HCT116 (cell line): ENCODE measurements at regions not wholly inside any gene's neighbourhood (a gene's known extent, or its start where the extent isn't known, plus 50 kb on each side); places are given as distances from the start of the nearest gene placed in this dataset.

Source experiments
- ATAC-seq: fragments of 200-7000 bp; cut with Tn5 transposase; 2 replicates; pipeline ENCODE4 v1.9.1; 2020; ENCODE audit warnings: mild to moderate bottlenecking, moderate library complexity
- BruUV-seq: library from RNA; stranded (reverse); fragments of 400-500 nt; replicated peaks from 2 replicates; lab custom pipeline; 2021; lab: Mats Ljungman, UMichigan
- CTCF ChIA-PET: fragments of 300-600 bp; sonication (Branson Sonifier 250); formaldehyde crosslinking; loops from one replicate; lab custom pipeline; 2021; ENCODE audit warnings: antibody characterized with exemption; lab: Charles Lee
- POLR2A ChIA-PET: fragments of 300-600, 350-600 bp; sonication (Branson Sonifier 250); formaldehyde crosslinking; loops from one replicate; lab custom pipeline; 2021; ENCODE audit warnings: antibody characterized with exemption; lab: Charles Lee
- RAD21 ChIA-PET, 2 experiments: fragments of 300-600 bp; sonication (Branson Sonifier 250); formaldehyde crosslinking; loops; one replicate each; lab custom pipeline; 2023; ENCODE audit warnings: low total read pairs in 2 of 2; ENCODE audit not compliant: uncharacterized antibody in 2 of 2, unreplicated experiment in 2 of 2, low non-redundant PET in 1 of 2; lab: Charles Lee
- DNase-seq: peaks from one replicate; pipeline ENCODE4 v3.0.0-alpha.2; 2010; ENCODE audit warnings: low read depth, low spot score
- H2AFZ ChIP-seq: fragments of 200-600 bp; shearing (Covaris generic), sonication (generic); 2 replicates; pipeline ENCODE4 v1.6.1; 2017; ENCODE audit warnings: low read depth, mixed run types, mixed read lengths, antibody characterized with exemption, low read length; ENCODE audit not compliant: poor library complexity, severe bottlenecking
- H3K27ac ChIP-seq: 2 replicates; pipeline ENCODE4 v1.5.1; 2012; ENCODE audit warnings: low read depth, low read length
- H3K27me3 ChIP-seq: fragments of 200-600 bp; sonication (generic); 2 replicates; pipeline ENCODE4 v1.6.1; 2016; ENCODE audit warnings: mixed run types, low read length, mixed read lengths; ENCODE audit not compliant: insufficient read depth
- H3K36me3 ChIP-seq, 2 experiments: fragments of 200-500 bp in 1 of 2; fragments of 200-600 bp in 1 of 2; sonication (Bioruptor generic) in 1 of 2; sonication (generic) in 1 of 2; 2 replicates each; pipeline versions ENCODE4 v1.5.1 to v1.6.1; 2014 to 2016; ENCODE audit warnings: low read length in 2 of 2, inconsistent platforms in 1 of 2, mixed read lengths in 1 of 2, mixed run types in 1 of 2; ENCODE audit not compliant: insufficient read depth in 2 of 2, control insufficient read depth in 1 of 2
- H3K4me1 ChIP-seq, 2 experiments: fragments of 200-600 bp in 1 of 2; sonication (generic) in 1 of 2; 2 replicates each; pipeline versions ENCODE4 v1.5.1 to v1.6.1; 2012 to 2017; ENCODE audit warnings: low read length in 2 of 2, inconsistent platforms in 1 of 2, mild to moderate bottlenecking in 1 of 2, mixed read lengths in 1 of 2, mixed run types in 1 of 2, moderate library complexity in 1 of 2; ENCODE audit not compliant: insufficient read depth in 2 of 2, control insufficient read depth in 1 of 2
- H3K4me2 ChIP-seq: fragments of 200-600 bp; sonication (generic); 2 replicates; pipeline ENCODE4 v1.6.1; 2017; ENCODE audit warnings: mixed run types, low read length, mixed read lengths
- H3K4me3 ChIP-seq, 2 experiments: fragments of 200-600 bp in 1 of 2; sonication (generic) in 1 of 2; replicated peaks in 1 of 2; 2 replicates each; pipeline ENCODE4 v1.5.1; 2011 to 2016; ENCODE audit warnings: low read length in 2 of 2, control low read depth in 1 of 2, low read depth in 1 of 2, mild to moderate bottlenecking in 1 of 2, mixed read lengths in 1 of 2, mixed run types in 1 of 2
- H3K79me2 ChIP-seq: fragments of 200-600 bp; sonication (generic); 2 replicates; pipeline ENCODE4 v1.6.1; 2017; ENCODE audit warnings: mild to moderate bottlenecking, mixed run types, low read length, moderate library complexity, mixed read lengths; ENCODE audit not compliant: insufficient read depth
- H3K9ac ChIP-seq: fragments of 200-600 bp; sonication (generic); 2 replicates; pipeline ENCODE4 v1.6.1; 2016; ENCODE audit warnings: low read length, mixed read lengths
- H3K9me2 ChIP-seq: fragments of 200-600 bp; sonication (generic), shearing (Covaris generic); 2 replicates; pipeline ENCODE4 v1.6.1; 2017; ENCODE audit warnings: mixed run types, mild to moderate bottlenecking, moderate library complexity; ENCODE audit not compliant: insufficient read depth
- H3K9me3 ChIP-seq, 2 experiments: fragments of 200-500 bp in 1 of 2; fragments of 200-600 bp in 1 of 2; sonication (Bioruptor generic) in 1 of 2; sonication (generic) in 1 of 2; 2 replicates each; pipeline ENCODE4 v1.6.1; 2014 to 2017; ENCODE audit warnings: low read length in 2 of 2, mixed read lengths in 2 of 2, inconsistent platforms in 1 of 2, low read depth in 1 of 2, mild to moderate bottlenecking in 1 of 2, mixed run types in 1 of 2, moderate library complexity in 1 of 2; ENCODE audit not compliant: control insufficient read depth in 1 of 2, insufficient read depth in 1 of 2
- H4K20me1 ChIP-seq: fragments of 200-600 bp; sonication (generic), shearing (Covaris generic); 2 replicates; pipeline ENCODE4 v1.6.1; 2017; ENCODE audit warnings: mixed run types, mild to moderate bottlenecking, moderate library complexity; ENCODE audit not compliant: insufficient read depth
- ATF3 ChIP-seq: IDR thresholded peaks from 2 replicates; pipeline ENCODE4 v1.6.1; 2012
- CBX3 ChIP-seq: IDR thresholded peaks from 2 replicates; pipeline ENCODE4 v1.6.1; 2012; ENCODE audit warnings: low read depth
- CEBPB ChIP-seq: IDR thresholded peaks from 2 replicates; pipeline ENCODE4 v1.6.1; 2012; ENCODE audit warnings: low read depth
- CTCF ChIP-seq, 3 experiments: fragments of 200-600 bp in 1 of 3; sonication (generic) in 1 of 3; IDR thresholded peaks in 2 of 3; conservative IDR thresholded peaks in 1 of 3; 2 replicates each; pipeline ENCODE4 v1.5.1; 2012 to 2017; ENCODE audit warnings: low read depth in 2 of 3, low read length in 2 of 3, antibody characterized with exemption in 1 of 3, borderline replicate concordance in 1 of 3, control low read depth in 1 of 3, mild to moderate bottlenecking in 1 of 3, mixed read lengths in 1 of 3, mixed run types in 1 of 3, moderate library complexity in 1 of 3; ENCODE audit not compliant: insufficient read depth in 1 of 3
- EGR1 ChIP-seq: IDR thresholded peaks from 2 replicates; pipeline ENCODE4 v1.6.1; 2012; ENCODE audit warnings: low read depth
- ELF1 ChIP-seq: IDR thresholded peaks from 2 replicates; pipeline ENCODE4 v1.6.1; 2012; ENCODE audit warnings: low read depth, borderline replicate concordance
- EZH2 ChIP-seq: fragments of 200-600 bp; sonication (generic); IDR thresholded peaks from 2 replicates; pipeline ENCODE4 v1.6.1; 2017; ENCODE audit warnings: antibody characterized with exemption, mixed run types
- FOSL1 ChIP-seq: IDR thresholded peaks from 2 replicates; pipeline ENCODE4 v1.6.1; 2012; ENCODE audit warnings: low read depth
- JUND ChIP-seq: IDR thresholded peaks from 2 replicates; pipeline ENCODE4 v1.6.1; 2012
- POLR2A ChIP-seq: IDR thresholded peaks from 2 replicates; pipeline ENCODE4 v1.7.0; 2011; ENCODE audit warnings: borderline replicate concordance; ENCODE audit not compliant: insufficient read depth, insufficient read length; ENCODE audit errors: extremely low read depth
- POLR2AphosphoS5 ChIP-seq: IDR thresholded peaks from 2 replicates; pipeline ENCODE4 v1.6.1; 2011; ENCODE audit warnings: mild to moderate bottlenecking, low read depth, low read length, moderate library complexity
- RAD21 ChIP-seq: IDR thresholded peaks from 2 replicates; pipeline ENCODE4 v1.6.1; 2012; ENCODE audit warnings: low read depth, mild to moderate bottlenecking
- REST ChIP-seq: IDR thresholded peaks from 2 replicates; pipeline ENCODE4 v1.6.1; 2012; ENCODE audit warnings: low read depth
- SIN3A ChIP-seq: IDR thresholded peaks from 2 replicates; pipeline ENCODE4 v1.6.1; 2012; ENCODE audit warnings: low read depth
- SP1 ChIP-seq: IDR thresholded peaks from 2 replicates; pipeline ENCODE4 v1.6.1; 2012; ENCODE audit warnings: low read depth
- TCF7L2 ChIP-seq: IDR thresholded peaks from 2 replicates; pipeline ENCODE4 v1.7.0; 2011; ENCODE audit warnings: borderline replicate concordance, inconsistent platforms; ENCODE audit not compliant: insufficient read depth, insufficient read length; ENCODE audit errors: extremely low read depth
- YY1 ChIP-seq: IDR thresholded peaks from 2 replicates; pipeline ENCODE4 v1.6.1; 2011; ENCODE audit warnings: low read length, low read depth, moderate library complexity, mild to moderate bottlenecking; ENCODE audit not compliant: insufficient replicate concordance; ENCODE audit errors: extremely low read depth
- ZBTB33 ChIP-seq: IDR thresholded peaks from 2 replicates; pipeline ENCODE4 v1.6.1; 2011; ENCODE audit warnings: mild to moderate bottlenecking, low read length, moderate library complexity; ENCODE audit not compliant: insufficient replicate concordance; ENCODE audit errors: extremely low read depth
- ZFX ChIP-seq: fragments of 450-650 bp; IDR thresholded peaks from 2 replicates; pipeline ENCODE4 v1.6.1; 2017
- ZNF274 ChIP-seq: fragments of 200-500 bp; sonication (Bioruptor generic); IDR thresholded peaks from 2 replicates; pipeline ENCODE4 v1.6.1; 2014; ENCODE audit warnings: mild to moderate bottlenecking, low read depth, low read length, inconsistent platforms
- intact Hi-C: fragments of 100-400 bp; cut with micrococcal nuclease; formaldehyde crosslinking; loops from 2 replicates; pipeline ENCODE4 v1.10.0; 2022

GRCh38 chr3:118734664-118735063 lies 300.0 kb downstream of the IGSF11 start:
- Histone ChIP-seq H3K79me2 (peaks cover 5% of the 10 kb centered on the region; the same call in 1 of the 2 replicates), H3K9me3 (no peaks in the 10 kb centered on the region), H2AFZ (no peak overlapping the region), H3K9ac (no peak overlapping the region), H3K9me2 (no peaks in the 10 kb centered on the region), H3K27ac (no peak overlapping the region), H3K36me3 (0 out of 4 replicates have a peak, but pooled peaks cover 0 to 5% of the 10 kb centered on the region in 2 experiments), H4K20me1 (no peaks in the 10 kb centered on the region), H3K4me2 (no peak overlapping the region), H3K27me3 (no peaks in the 10 kb centered on the region), H3K4me1 (no peaks in the 10 kb centered on the region), H3K4me3 (no peak overlapping the region)
- BruUV-seq, result no TSS peak
- POLR2A ChIA-PET, result no interaction called here
- intact Hi-C loops, result no loop called here
- no peak for DNase-seq
- no peak for ATAC-seq
- RAD21 ChIA-PET, result no interaction called here
- TF ChIP-seq EGR1 (no peak), YY1 (no peak), JUND (no peak), POLR2A (no peak), CEBPB (no peak), FOSL1 (no peak), ZNF274 (no peak), ATF3 (no peak), ELF1 (no peak), CTCF (IDR thresholded peaks at IDR 0.05 in 2 of 3, conservative IDR thresholded peaks at IDR 0.05 in 1 of 3; ENCODE audit: borderline replicate concordance in 1 of 3, insufficient read depth in 1 of 3, low read depth in 2 of 3, low read length in 2 of 3) (no peak), ZBTB33 (no peak), CBX3 (no peak), RAD21 (no peak), SIN3A (no peak), EZH2 (no peak), SP1 (no peak), TCF7L2 (no peak), ZFX (no peak), REST (no peak), POLR2AphosphoS5 (no peak)
- TF ChIP-seq, all 23 proteins: peak for 0
- CTCF ChIA-PET, result no interaction called here
